ENCODE measurements at regions not wholly inside any gene's neighbourhood (a gene's known extent, or its start where the extent isn't known, plus 50 kb on each side); places are given as distances from the start of the nearest gene placed in this dataset.

DNA sequence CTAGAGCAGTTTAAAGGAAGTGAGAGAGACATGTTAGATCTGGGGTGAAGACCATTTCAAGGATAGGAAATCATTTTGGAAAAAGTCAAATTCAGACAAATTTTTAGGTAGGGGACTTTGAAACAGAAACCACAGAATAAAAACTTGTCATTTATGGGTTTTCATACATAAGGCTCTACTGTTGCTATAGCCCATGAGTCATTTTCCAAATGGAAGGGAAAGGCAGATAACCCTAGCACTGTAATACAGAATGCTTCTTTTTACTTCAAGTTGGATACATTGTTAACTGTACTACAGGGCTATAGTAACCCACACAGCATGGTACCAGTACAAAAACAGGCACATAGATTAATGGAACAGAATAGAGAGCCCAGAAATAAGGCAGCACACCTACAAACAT lies 455.4 kb downstream of the EBF1 start:
- H3F3A ChIP-seq (ENCODE audit: insufficient read depth, low read length) = no peaks in the 10 kb centered on the region
- no peaks in the 10 kb centered on the region for H3K27me3 ChIP-seq (ENCODE audit: insufficient read depth, low read length)
- H3K27ac ChIP-seq (ENCODE audit: low read depth, low read length, poor library complexity, severe bottlenecking) = no peak overlapping the region
- no peaks in the 10 kb centered on the region for H4K20me1 ChIP-seq (ENCODE audit: insufficient read depth, low read length)
- H3K9ac ChIP-seq (ENCODE audit: low read length) = no peak overlapping the region
- no peak for TF ChIP-seq CTCF (IDR thresholded peaks at IDR 0.05; ENCODE audit: low read length)
- no peak for TF ChIP-seq EZH2 (IDR thresholded peaks at IDR 0.05; ENCODE audit: borderline replicate concordance, low read length)
- H3K4me3 ChIP-seq (ENCODE audit: low read depth, low read length, poor library complexity, severe bottlenecking) = no peak overlapping the region
- no peaks in the 10 kb centered on the region for H3K79me2 ChIP-seq (ENCODE audit: insufficient read depth, low read length)
- H3K4me2 ChIP-seq (ENCODE audit: low read length) = no peak overlapping the region
- no peaks in the 10 kb centered on the region for H3K36me3 ChIP-seq (ENCODE audit: insufficient read depth, low read length)
- no peaks in the 10 kb centered on the region for H3K9me2 ChIP-seq (ENCODE audit: low read depth, low read length)
- H2AFZ ChIP-seq (ENCODE audit: low read length) = no peak overlapping the region
- H3K9me3 ChIP-seq (ENCODE audit: low read length) = no peaks in the 10 kb centered on the region
- no peaks in the 10 kb centered on the region for H3K4me1 ChIP-seq (ENCODE audit: insufficient read depth, low read length, severe bottlenecking)

DNA sequence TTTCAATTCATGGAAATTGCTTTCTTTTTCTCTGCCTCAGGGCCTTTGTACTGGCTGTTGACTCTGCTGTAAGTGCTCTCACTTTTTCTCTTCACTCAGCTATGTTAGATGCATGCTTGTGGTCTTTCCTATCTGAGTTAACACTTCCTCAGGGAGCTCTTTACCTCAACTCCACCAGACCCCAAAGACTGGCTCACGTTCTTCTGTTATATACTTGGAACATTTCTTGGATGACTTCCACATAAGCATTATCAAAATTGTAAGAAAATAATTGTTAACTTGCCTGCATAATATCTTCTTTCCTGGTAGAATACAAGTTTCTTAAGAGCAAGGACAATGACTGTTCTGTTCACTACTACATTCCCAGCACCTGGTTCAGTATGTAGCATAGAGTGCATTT lies 455.9 kb downstream of the EBF1 start:
- no peaks in the 10 kb centered on the region for H3K4me1 ChIP-seq (ENCODE audit: insufficient read depth, low read length, severe bottlenecking)
- TF ChIP-seq EZH2 (IDR thresholded peaks at IDR 0.05; ENCODE audit: borderline replicate concordance, low read length) = no peak
- H3K27me3 ChIP-seq (ENCODE audit: insufficient read depth, low read length) = no peaks in the 10 kb centered on the region
- no peaks in the 10 kb centered on the region for H3K36me3 ChIP-seq (ENCODE audit: insufficient read depth, low read length)
- no peaks in the 10 kb centered on the region for H3F3A ChIP-seq (ENCODE audit: insufficient read depth, low read length)
- no peak overlapping the region for H3K27ac ChIP-seq (ENCODE audit: low read depth, low read length, poor library complexity, severe bottlenecking)
- H3K4me2 ChIP-seq (ENCODE audit: low read length) = no peak overlapping the region
- H4K20me1 ChIP-seq (ENCODE audit: insufficient read depth, low read length) = no peaks in the 10 kb centered on the region
- no peaks in the 10 kb centered on the region for H3K79me2 ChIP-seq (ENCODE audit: insufficient read depth, low read length)
- H3K4me3 ChIP-seq (ENCODE audit: low read depth, low read length, poor library complexity, severe bottlenecking) = no peak overlapping the region
- no peaks in the 10 kb centered on the region for H3K9me3 ChIP-seq (ENCODE audit: low read length)
- H2AFZ ChIP-seq (ENCODE audit: low read length) = no peak overlapping the region
- no peaks in the 10 kb centered on the region for H3K9me2 ChIP-seq (ENCODE audit: low read depth, low read length)
- H3K9ac ChIP-seq (ENCODE audit: low read length) = no peak overlapping the region

- Histone ChIP-seq H3K9me3 (ENCODE audit: low read length) (no peaks in the 10 kb centered on the region), H3K4me2 (ENCODE audit: low read length) (no peak overlapping the region), H3K4me1 (ENCODE audit: insufficient read depth, low read length, severe bottlenecking) (no peaks in the 10 kb centered on the region), H3K4me3 (ENCODE audit: low read depth, low read length, poor library complexity, severe bottlenecking) (no peak overlapping the region), H3K79me2 (ENCODE audit: insufficient read depth, low read length) (no peaks in the 10 kb centered on the region), H3K9ac (ENCODE audit: low read length) (no peak overlapping the region), H3K36me3 (ENCODE audit: insufficient read depth, low read length) (no peaks in the 10 kb centered on the region), H3F3A (ENCODE audit: insufficient read depth, low read length) (no peaks in the 10 kb centered on the region), H4K20me1 (ENCODE audit: insufficient read depth, low read length) (no peaks in the 10 kb centered on the region), H3K27ac (ENCODE audit: low read depth, low read length, poor library complexity, severe bottlenecking) (no peak overlapping the region), H3K9me2 (ENCODE audit: low read depth, low read length) (no peaks in the 10 kb centered on the region), H3K27me3 (ENCODE audit: insufficient read depth, low read length) (no peaks in the 10 kb centered on the region), H2AFZ (ENCODE audit: low read length) (no peak overlapping the region)
- TF ChIP-seq CTCF (IDR thresholded peaks at IDR 0.05; ENCODE audit: low read length) = no peak
- no peak for TF ChIP-seq EZH2 (IDR thresholded peaks at IDR 0.05; ENCODE audit: borderline replicate concordance, low read length)
These were observed 456.8 kb downstream of the EBF1 start for GRCh38 chr5:158642879-158643278.

DNA sequence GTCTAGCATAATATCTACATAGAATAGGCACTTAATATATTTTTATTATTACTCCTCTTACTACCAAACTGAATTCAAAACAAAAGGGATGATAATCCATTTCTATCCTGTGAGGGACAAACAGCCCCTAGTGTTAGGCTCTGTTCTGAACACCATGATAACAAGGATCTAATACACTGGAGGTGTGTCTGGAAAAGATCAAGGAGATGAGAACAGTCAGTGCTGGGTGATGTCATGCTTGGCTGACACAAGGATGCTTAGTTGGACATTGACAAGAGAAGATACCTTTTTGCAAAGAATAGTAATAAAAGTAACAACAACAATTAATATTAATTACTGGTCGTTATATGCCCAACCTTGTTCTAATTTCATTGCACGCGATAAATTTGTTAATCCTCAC lies 458.7 kb downstream of the EBF1 start:
- H3K9ac ChIP-seq (ENCODE audit: low read length) = no peak overlapping the region
- H2AFZ ChIP-seq (ENCODE audit: low read length) = no peak overlapping the region
- no peaks in the 10 kb centered on the region for H3K36me3 ChIP-seq (ENCODE audit: insufficient read depth, low read length)
- no peak overlapping the region for H3K27ac ChIP-seq (ENCODE audit: low read depth, low read length, poor library complexity, severe bottlenecking)
- no peaks in the 10 kb centered on the region for H3F3A ChIP-seq (ENCODE audit: insufficient read depth, low read length)
- H3K4me1 ChIP-seq (ENCODE audit: insufficient read depth, low read length, severe bottlenecking) = no peaks in the 10 kb centered on the region
- no peak for TF ChIP-seq EZH2 (IDR thresholded peaks at IDR 0.05; ENCODE audit: borderline replicate concordance, low read length)
- no peaks in the 10 kb centered on the region for H3K27me3 ChIP-seq (ENCODE audit: insufficient read depth, low read length)
- H4K20me1 ChIP-seq (ENCODE audit: insufficient read depth, low read length) = no peaks in the 10 kb centered on the region
- H3K9me2 ChIP-seq (ENCODE audit: low read depth, low read length) = no peaks in the 10 kb centered on the region
- no peak overlapping the region for H3K4me3 ChIP-seq (ENCODE audit: low read depth, low read length, poor library complexity, severe bottlenecking)
- H3K4me2 ChIP-seq (ENCODE audit: low read length) = no peak overlapping the region
- H3K9me3 ChIP-seq (ENCODE audit: low read length) = no peaks in the 10 kb centered on the region
- no peaks in the 10 kb centered on the region for H3K79me2 ChIP-seq (ENCODE audit: insufficient read depth, low read length)
